Mucosa of rectum (tissue), 2 donors: ENCODE measurements at regions not wholly inside any gene's neighbourhood (a gene's known extent, or its start where the extent isn't known, plus 50 kb on each side); places are given as distances from the start of the nearest gene placed in this dataset.

Experiments used
- H3K27ac ChIP-seq, 2 donors: one replicate each; pipeline ENCODE4 v1.7.0; 2013; ENCODE audit warnings: inconsistent platforms in 2 of 2, low read depth in 2 of 2, low read length in 2 of 2
- H3K27me3 ChIP-seq, 2 donors: one replicate each; pipeline ENCODE4 v1.7.0; 2013; ENCODE audit warnings: low read length in 2 of 2; ENCODE audit not compliant: control insufficient read depth in 2 of 2, insufficient read depth in 2 of 2
- H3K36me3 ChIP-seq, 2 donors: one replicate each; pipeline ENCODE4 v1.7.0; 2013; ENCODE audit warnings: low read length in 2 of 2; ENCODE audit not compliant: control insufficient read depth in 2 of 2, insufficient read depth in 2 of 2
- H3K4me1 ChIP-seq, 2 donors: one replicate each; pipeline ENCODE4 v1.7.0; 2013; ENCODE audit warnings: low read length in 2 of 2, mild to moderate bottlenecking in 1 of 2; ENCODE audit not compliant: control insufficient read depth in 2 of 2, insufficient read depth in 2 of 2
- H3K4me3 ChIP-seq, 2 donors: one replicate each; pipeline ENCODE4 v1.7.0; 2013; ENCODE audit warnings: low read length in 2 of 2
- H3K9ac ChIP-seq, 2 donors: one replicate each; pipeline ENCODE4 v1.7.0; 2013; ENCODE audit warnings: low read length in 2 of 2, low read depth in 1 of 2, mild to moderate bottlenecking in 1 of 2
- H3K9me3 ChIP-seq, 2 donors: one replicate each; pipeline ENCODE4 v1.7.0; 2013; ENCODE audit warnings: low read length in 2 of 2; ENCODE audit not compliant: control insufficient read depth in 2 of 2
- donor health status: healthy.
- donor health status: Normal muscosa, but diverticular disease.

DNA sequence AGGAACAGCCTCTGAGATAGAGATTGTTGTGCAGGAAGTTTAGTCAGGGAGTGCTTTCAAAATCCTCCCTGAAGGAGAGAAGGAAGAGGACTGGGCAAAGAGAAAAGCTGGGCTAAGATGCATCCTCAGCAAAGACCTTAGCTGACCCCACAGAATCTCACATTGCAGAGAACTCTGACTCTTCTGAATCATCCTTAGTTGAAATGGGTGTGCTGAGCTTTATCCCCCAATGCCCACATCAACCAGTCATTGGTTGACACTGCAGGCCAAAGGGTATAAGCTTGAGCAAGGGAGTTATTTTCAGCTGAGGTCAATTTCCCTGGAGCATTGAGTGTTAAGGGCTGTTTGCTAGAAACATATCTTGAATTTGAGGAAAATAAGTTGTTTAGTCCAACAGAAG lies 732.2 kb downstream of the CBLN4 start:
- Histone ChIP-seq H3K9me3 (no peaks in the 10 kb centered on the region), H3K27me3 (no peaks in the 10 kb centered on the region), H3K4me3 (no peak overlapping the region), H3K27ac (no peak overlapping the region), H3K36me3 (no peaks in the 10 kb centered on the region), H3K4me1 (no peaks in the 10 kb centered on the region), H3K9ac (no peak overlapping the region)

DNA sequence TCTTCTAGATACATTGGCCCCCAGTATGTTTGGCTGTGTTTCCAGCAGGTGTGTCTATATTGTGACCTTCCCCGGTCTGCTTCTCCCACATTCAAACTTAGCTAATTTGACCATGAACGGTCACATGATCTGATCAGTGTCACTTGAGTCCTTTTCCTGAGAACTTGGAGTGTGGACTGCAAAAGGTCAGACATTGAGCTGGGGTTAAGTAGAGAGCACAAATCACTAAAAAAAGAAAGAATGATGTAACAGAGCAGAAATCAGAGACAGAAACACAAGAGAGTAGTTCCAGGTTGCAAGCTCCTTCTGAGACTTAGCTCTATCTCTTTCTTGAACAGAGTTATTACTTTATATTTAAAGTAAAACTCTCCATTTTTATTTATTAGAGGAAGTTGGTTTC lies 733.9 kb downstream of the CBLN4 start:
- H3K9me3 ChIP-seq: no peaks in the 10 kb centered on the region
- no peak overlapping the region for H3K9ac ChIP-seq
- no peaks in the 10 kb centered on the region for H3K36me3 ChIP-seq
- no peaks in the 10 kb centered on the region for H3K4me1 ChIP-seq
- no peaks in the 10 kb centered on the region for H3K27me3 ChIP-seq
- H3K4me3 ChIP-seq: no peak overlapping the region
- no peak overlapping the region for H3K27ac ChIP-seq

DNA sequence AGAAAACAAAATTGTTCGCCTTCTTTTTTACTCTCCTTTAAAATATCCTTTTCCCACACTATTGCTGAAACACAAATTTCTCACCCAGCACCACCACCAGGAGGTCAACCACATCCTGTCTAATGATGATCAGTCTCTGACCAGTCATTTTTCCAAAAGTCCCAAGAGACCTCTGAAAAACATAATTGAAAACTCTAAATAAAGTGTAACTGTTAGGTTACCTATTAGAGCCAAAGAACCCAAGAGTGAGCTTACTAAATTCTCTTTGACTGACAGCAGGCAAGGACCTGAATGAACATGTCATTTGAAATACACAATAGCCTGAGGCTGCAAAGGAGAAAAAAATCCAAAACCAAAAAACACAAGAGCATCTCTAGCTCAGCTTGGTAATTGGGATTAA lies 735.4 kb downstream of the CBLN4 start:
- no peak overlapping the region for H3K4me3 ChIP-seq
- H3K4me1 ChIP-seq: no peaks in the 10 kb centered on the region
- no peak overlapping the region for H3K9ac ChIP-seq
- H3K27ac ChIP-seq: no peak overlapping the region
- H3K9me3 ChIP-seq: no peaks in the 10 kb centered on the region
- no peaks in the 10 kb centered on the region for H3K36me3 ChIP-seq
- no peaks in the 10 kb centered on the region for H3K27me3 ChIP-seq

DNA sequence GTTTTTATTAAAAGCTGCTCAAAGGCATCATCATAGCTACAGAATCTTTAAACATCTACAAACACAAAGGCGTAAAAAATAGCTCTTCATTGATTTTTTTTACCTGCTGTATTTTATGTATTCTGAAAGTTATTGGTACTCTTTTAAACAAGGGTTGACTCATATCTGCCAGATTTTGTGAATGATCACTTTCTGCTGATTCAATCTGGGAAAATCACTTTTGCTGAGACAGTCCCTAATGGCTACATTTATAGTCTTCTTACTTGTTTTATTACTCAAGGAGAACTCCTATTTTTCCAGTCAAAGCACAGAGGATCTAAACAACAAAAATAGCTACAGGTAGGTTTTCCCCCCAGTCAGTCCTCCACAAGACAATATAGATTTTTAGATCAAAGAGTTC lies 739.0 kb downstream of the CBLN4 start:
- Histone ChIP-seq H3K4me1 (no peaks in the 10 kb centered on the region), H3K9me3 (no peaks in the 10 kb centered on the region), H3K4me3 (no peak overlapping the region), H3K27me3 (no peaks in the 10 kb centered on the region), H3K27ac (no peak overlapping the region), H3K36me3 (no peaks in the 10 kb centered on the region), H3K9ac (no peak overlapping the region)

DNA sequence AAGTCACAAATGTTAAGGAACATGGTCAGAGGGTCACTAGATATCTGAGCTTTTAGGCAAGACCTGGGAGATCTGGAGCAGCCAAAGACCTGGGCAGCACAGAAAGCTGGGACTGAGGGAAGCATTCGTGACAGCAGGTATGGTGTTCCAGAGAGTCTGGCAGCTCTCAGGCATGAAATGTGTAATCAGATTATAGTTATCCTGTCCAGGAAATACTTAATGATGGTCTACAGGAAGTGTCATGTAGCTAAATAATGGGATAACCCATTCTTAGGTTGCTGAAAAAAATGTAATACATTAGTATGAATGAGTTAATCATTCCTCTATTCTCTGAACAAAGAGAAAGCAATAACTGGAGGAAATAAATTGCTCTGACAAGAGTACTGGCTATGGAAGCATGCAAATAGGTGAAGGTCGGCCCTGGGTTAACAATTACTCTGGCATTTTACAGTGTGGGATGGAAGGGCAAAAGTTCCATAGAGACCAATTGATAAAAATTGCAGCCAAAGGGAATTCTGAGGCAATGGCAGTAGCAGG lies 740.5 kb downstream of the CBLN4 start:
- no peaks in the 10 kb centered on the region for H3K27me3 ChIP-seq
- H3K9ac ChIP-seq: no peak overlapping the region
- H3K9me3 ChIP-seq: no peaks in the 10 kb centered on the region
- H3K4me1 ChIP-seq: no peaks in the 10 kb centered on the region
- H3K36me3 ChIP-seq: no peaks in the 10 kb centered on the region
- no peak overlapping the region for H3K4me3 ChIP-seq
- no peak overlapping the region for H3K27ac ChIP-seq

DNA sequence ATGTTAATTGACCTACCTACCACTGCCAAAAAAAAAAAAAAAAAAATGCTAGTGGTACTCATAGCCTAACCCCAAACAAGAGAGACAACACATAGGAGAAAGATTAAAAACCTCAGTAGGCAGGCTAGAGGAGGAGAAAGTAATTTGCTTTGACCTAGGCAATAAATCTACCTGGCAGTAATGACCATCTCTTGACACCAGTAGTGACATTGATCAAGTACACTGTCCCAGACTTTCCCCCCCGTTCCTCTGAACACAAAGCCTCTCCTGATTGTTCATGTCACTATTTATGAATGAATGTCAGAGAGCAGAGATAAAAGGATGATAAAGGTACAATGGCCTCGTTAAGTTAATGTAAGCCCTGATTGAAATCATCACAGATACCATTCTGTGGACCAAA lies 746.8 kb downstream of the CBLN4 start:
- no peak overlapping the region for H3K27ac ChIP-seq
- no peak overlapping the region for H3K9ac ChIP-seq
- H3K36me3 ChIP-seq: no peaks in the 10 kb centered on the region
- no peaks in the 10 kb centered on the region for H3K9me3 ChIP-seq
- no peaks in the 10 kb centered on the region for H3K4me1 ChIP-seq
- H3K4me3 ChIP-seq: no peak overlapping the region
- H3K27me3 ChIP-seq: no peaks in the 10 kb centered on the region

DNA sequence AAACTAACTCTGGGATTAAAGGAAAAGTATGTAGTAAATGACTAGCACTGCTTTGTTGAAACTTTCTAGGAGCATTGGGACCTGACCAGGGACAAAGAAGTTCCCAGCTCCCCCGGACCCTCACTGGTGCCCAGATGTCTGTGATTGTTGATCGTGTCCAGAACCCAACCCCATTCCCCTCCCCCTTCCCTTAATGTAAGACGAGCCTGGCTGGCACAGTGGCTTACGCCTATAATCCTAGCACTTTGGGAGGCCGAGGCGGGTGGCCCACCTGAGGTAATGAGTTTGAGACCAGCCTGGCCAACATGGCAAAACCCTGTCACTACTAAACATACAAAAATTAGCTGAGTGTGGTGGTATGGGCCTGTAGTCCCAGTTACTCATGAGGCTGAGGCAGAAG lies 750.3 kb downstream of the CBLN4 start:
- no peaks in the 10 kb centered on the region for H3K9me3 ChIP-seq
- no peaks in the 10 kb centered on the region for H3K36me3 ChIP-seq
- H3K27ac ChIP-seq: no peak overlapping the region
- H3K9ac ChIP-seq: no peak overlapping the region
- H3K4me3 ChIP-seq: no peak overlapping the region
- H3K27me3 ChIP-seq: no peaks in the 10 kb centered on the region
- no peaks in the 10 kb centered on the region for H3K4me1 ChIP-seq

DNA sequence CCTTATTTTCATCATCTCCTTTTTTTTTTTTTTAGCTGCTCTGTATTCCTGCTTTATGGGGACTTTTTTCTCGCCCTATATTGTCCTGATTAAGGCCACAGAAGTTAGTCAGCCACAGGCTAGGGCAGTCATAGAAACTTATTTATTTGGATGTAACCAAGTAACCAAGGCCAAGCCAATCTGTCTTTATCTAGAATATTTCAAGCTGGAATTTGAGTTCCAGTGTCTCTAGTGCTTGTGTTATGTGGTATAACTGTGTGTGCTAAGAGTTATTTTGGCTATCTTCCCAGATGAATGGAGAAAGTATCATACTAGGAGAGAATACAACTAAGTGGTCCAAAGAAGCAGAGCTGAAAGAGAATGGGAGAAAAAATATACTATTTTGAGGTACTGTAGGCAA lies 751.5 kb downstream of the CBLN4 start:
- no peaks in the 10 kb centered on the region for H3K4me1 ChIP-seq
- no peaks in the 10 kb centered on the region for H3K36me3 ChIP-seq
- no peak overlapping the region for H3K27ac ChIP-seq
- H3K9me3 ChIP-seq: no peaks in the 10 kb centered on the region
- no peak overlapping the region for H3K9ac ChIP-seq
- no peaks in the 10 kb centered on the region for H3K27me3 ChIP-seq
- H3K4me3 ChIP-seq: no peak overlapping the region

DNA sequence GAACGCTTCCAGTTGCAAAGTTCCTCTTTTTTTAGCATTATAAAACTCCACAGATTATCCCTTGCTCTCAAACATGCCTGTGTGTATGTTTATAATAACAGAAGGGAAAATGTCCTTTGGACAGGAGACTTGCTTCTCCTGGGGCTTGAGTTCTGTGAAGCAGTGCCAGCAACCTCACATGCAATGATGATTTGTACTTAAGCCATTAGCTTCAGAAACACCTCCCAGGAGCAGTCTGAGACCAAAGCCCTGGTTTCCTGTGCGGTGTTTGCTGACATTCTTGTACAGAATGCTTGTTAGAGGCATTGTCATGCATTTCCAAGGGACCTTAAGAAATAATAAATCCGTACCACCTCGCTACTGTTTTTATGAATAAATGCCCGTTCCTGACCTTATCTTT lies 752.8 kb downstream of the CBLN4 start:
- no peaks in the 10 kb centered on the region for H3K9me3 ChIP-seq
- H3K9ac ChIP-seq: no peak overlapping the region

DNA sequence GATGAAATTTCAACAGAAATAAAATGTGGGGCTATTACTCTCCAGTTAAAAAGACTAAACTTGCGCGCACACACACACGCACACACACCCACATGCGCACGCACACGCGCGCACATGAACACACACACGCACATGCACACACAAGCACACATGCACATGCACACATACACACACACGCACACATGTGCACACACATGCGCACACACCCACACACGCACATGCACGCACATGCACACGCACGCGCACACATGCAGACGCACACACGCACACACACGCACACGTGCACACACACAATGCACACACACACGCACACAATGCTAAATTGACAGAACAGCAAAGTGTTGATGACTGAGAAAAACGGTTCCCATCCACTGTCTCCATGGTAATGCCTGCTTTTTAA lies 754.1 kb downstream of the CBLN4 start:
- Histone ChIP-seq H3K27me3 (no peaks in the 10 kb centered on the region), H3K9me3 (no peaks in the 10 kb centered on the region), H3K27ac (no peak overlapping the region), H3K4me3 (no peak overlapping the region), H3K36me3 (no peaks in the 10 kb centered on the region), H3K9ac (no peak overlapping the region), H3K4me1 (no peaks in the 10 kb centered on the region)

More for the DNA sequence above, 752.8 kb downstream of the CBLN4 start:
- no peaks in the 10 kb centered on the region for H3K27me3 ChIP-seq
- H3K36me3 ChIP-seq: no peaks in the 10 kb centered on the region
- H3K4me1 ChIP-seq: no peaks in the 10 kb centered on the region
- no peak overlapping the region for H3K27ac ChIP-seq
- H3K4me3 ChIP-seq: no peak overlapping the region

DNA sequence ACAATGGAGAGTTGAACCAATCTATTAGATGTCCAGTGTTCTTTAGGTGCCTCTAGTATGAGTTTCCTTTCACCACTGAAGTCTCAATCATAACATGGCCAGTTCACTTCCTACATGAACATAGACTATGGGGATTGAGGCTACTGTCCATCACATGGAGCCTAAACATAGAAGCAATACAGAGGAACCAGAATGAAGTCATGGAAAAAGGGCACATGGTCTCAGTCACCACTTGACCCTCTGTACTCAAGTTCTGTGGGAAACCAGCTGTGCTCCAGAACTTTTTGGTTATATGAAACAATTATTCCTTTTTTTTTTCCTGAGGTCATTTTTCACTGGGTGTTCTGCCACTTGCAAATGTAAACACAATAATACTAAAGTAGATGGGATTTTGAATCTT lies 762.5 kb downstream of the CBLN4 start:
- H3K9me3 ChIP-seq: no peaks in the 10 kb centered on the region
- no peak overlapping the region for H3K4me3 ChIP-seq
- H3K4me1 ChIP-seq: no peaks in the 10 kb centered on the region
- no peaks in the 10 kb centered on the region for H3K27me3 ChIP-seq
- H3K36me3 ChIP-seq: no peaks in the 10 kb centered on the region
- no peak overlapping the region for H3K9ac ChIP-seq
- H3K27ac ChIP-seq: no peak overlapping the region
